ENCODE measurements at regions not wholly inside any gene's neighbourhood (a gene's known extent, or its start where the extent isn't known, plus 50 kb on each side); places are given as distances from the start of the nearest gene placed in this dataset.
"Not testable (repeated sequence)": the region's sequence is repeated elsewhere in the genome, so short reads cannot be mapped to it uniquely, and the experiment has no call there.

GRCh38 chr16:10269632-10270031, 87.4 kb upstream of the GRIN2A start:
- no peaks in the 10 kb centered on the region for H3K4me1 ChIP-seq
- no peaks in the 10 kb centered on the region for H3K9me3 ChIP-seq
- no peaks in the 10 kb centered on the region for H3K27me3 ChIP-seq
- intact Hi-C loops (cut with DNase I): no loop called here
- H3K27ac ChIP-seq: no peak overlapping the region
- no peak overlapping the region for H3K4me3 ChIP-seq
- no peak for DNase-seq (ENCODE audit: extremely low spot score in 2 of 2)
- TF ChIP-seq POLR2AphosphoS5 (IDR thresholded peaks at IDR 0.05; ENCODE audit: insufficient read depth in 1 of 2, low read depth in 1 of 2) (no peak), CTCF (IDR thresholded peaks at IDR 0.05) (no peak), POLR2A (IDR thresholded peaks at IDR 0.05) (no peak)
- no peaks in the 10 kb centered on the region for H3K36me3 ChIP-seq

- H3K36me3 ChIP-seq; intact Hi-C loops (cut with DNase I); H3K27ac ChIP-seq; DNase-seq (ENCODE audit: extremely low spot score in 2 of 2); H3K27me3 ChIP-seq; H3K4me3 ChIP-seq; H3K4me1 ChIP-seq; H3K9me3 ChIP-seq: not testable (repeated sequence)
Observed at GRCh38 chr16:10272250-10272854, 90.1 kb upstream of the GRIN2A start.

GRCh38 chr16:10275214-10275996, 93.2 kb upstream of the GRIN2A start:
- H3K4me3 ChIP-seq; H3K27me3 ChIP-seq; intact Hi-C loops (cut with DNase I); DNase-seq (ENCODE audit: extremely low spot score in 2 of 2); H3K36me3 ChIP-seq; H3K9me3 ChIP-seq; H3K27ac ChIP-seq; H3K4me1 ChIP-seq: not testable (repeated sequence)

GRCh38 chr16:10277597-10277996, 95.4 kb upstream of the GRIN2A start:
- no peak for DNase-seq (ENCODE audit: extremely low spot score in 2 of 2)
- intact Hi-C loops (cut with DNase I): no loop called here
- no peaks in the 10 kb centered on the region for H3K36me3 ChIP-seq
- no peaks in the 10 kb centered on the region for H3K4me1 ChIP-seq
- no peaks in the 10 kb centered on the region for H3K9me3 ChIP-seq
- no peaks in the 10 kb centered on the region for H3K27me3 ChIP-seq
- H3K4me3 ChIP-seq: no peak overlapping the region
- no peak for TF ChIP-seq POLR2AphosphoS5 (IDR thresholded peaks at IDR 0.05; ENCODE audit: insufficient read depth in 1 of 2, low read depth in 1 of 2)
- no peak for TF ChIP-seq POLR2A (IDR thresholded peaks at IDR 0.05)
- no peak for TF ChIP-seq CTCF (IDR thresholded peaks at IDR 0.05)
- no peak overlapping the region for H3K27ac ChIP-seq

- Histone ChIP-seq H3K27me3 (no peaks in the 10 kb centered on the region), H3K4me1 (no peaks in the 10 kb centered on the region), H3K36me3 (no peaks in the 10 kb centered on the region), H3K4me3 (no peak overlapping the region), H3K27ac (no peak overlapping the region), H3K9me3 (no peaks in the 10 kb centered on the region)
- TF ChIP-seq POLR2AphosphoS5 (IDR thresholded peaks at IDR 0.05; ENCODE audit: insufficient read depth in 1 of 2, low read depth in 1 of 2) (no peak), POLR2A (IDR thresholded peaks at IDR 0.05) (no peak), CTCF (IDR thresholded peaks at IDR 0.05) (no peak)
- intact Hi-C loops (cut with DNase I): no loop called here
- DNase-seq (ENCODE audit: extremely low spot score in 2 of 2): no peak
Observed at GRCh38 chr16:10280262-10281170, 98.3 kb upstream of the GRIN2A start.
